ENCODE measurements at regions not wholly inside any gene's neighbourhood (a gene's known extent, or its start where the extent isn't known, plus 50 kb on each side); places are given as distances from the start of the nearest gene placed in this dataset.
"Not testable (repeated sequence)": the region's sequence is repeated elsewhere in the genome, so short reads cannot be mapped to it uniquely, and the experiment has no call there.

GRCh38 chr6:60818072-60818471 lies 1468.0 kb downstream of the KHDRBS2 start:
- TF ChIP-seq POLR2A, CTCF (IDR thresholded peaks at IDR 0.05): not testable (repeated sequence)

Data from thyroid gland (tissue), 4 donors.